IMR-90 (cell line): ENCODE measurements at regions not wholly inside any gene's neighbourhood (a gene's known extent, or its start where the extent isn't known, plus 50 kb on each side); places are given as distances from the start of the nearest gene placed in this dataset.

Experiments
- ATAC-seq: fragments of 200-7000 bp; cut with Tn5 transposase; 2 replicates; pipeline ENCODE4 v1.9.1; 2020; ENCODE audit warnings: low read depth, mild to moderate bottlenecking, moderate library complexity
- BruUV-seq: library from RNA; stranded (reverse); fragments of 400-500 nt; replicated peaks from 2 replicates; lab custom pipeline; 2021; lab: Mats Ljungman, UMichigan
- CTCF ChIA-PET: fragments of 300-600 bp; formaldehyde crosslinking; extraction: SDS; loops from one replicate; lab custom pipeline; 2021; ENCODE audit warnings: antibody characterized with exemption; lab: Yijun Ruan, JAX
- POLR2A ChIA-PET: fragments of 300-600 bp; sonication (Branson Sonifier 250); formaldehyde crosslinking; loops from one replicate; lab custom pipeline; 2022; ENCODE audit warnings: antibody characterized with exemption; ENCODE audit not compliant: unreplicated experiment; lab: Charles Lee
- DNase-seq: peaks from one replicate; pipeline ENCODE4 v3.0.0; 2013
- H2AFZ ChIP-seq: replicated peaks from 2 replicates; pipeline ENCODE3; 2013; ENCODE audit warnings: low read length, mild to moderate bottlenecking; ENCODE audit not compliant: poor library complexity
- H2AK5ac ChIP-seq: 2 replicates; pipeline ENCODE4 v1.6.1; 2013; ENCODE audit warnings: low read depth, low read length, inconsistent platforms
- H2AK9ac ChIP-seq: replicated peaks from 2 replicates; pipeline ENCODE3; 2013; ENCODE audit warnings: mild to moderate bottlenecking, low read depth, low read length, moderate library complexity; ENCODE audit not compliant: poor library complexity
- H2BK120ac ChIP-seq: 2 replicates; pipeline ENCODE4 v1.6.1; 2013; ENCODE audit warnings: low read depth, low read length, inconsistent platforms
- H2BK15ac ChIP-seq: 3 replicates; pipeline ENCODE4 v1.6.1; 2013; ENCODE audit warnings: low read depth, low read length, inconsistent platforms
- H2BK20ac ChIP-seq: 2 replicates; pipeline ENCODE4 v1.6.1; 2013; ENCODE audit warnings: low read depth, mild to moderate bottlenecking, inconsistent platforms, low read length, moderate library complexity
- H2BK5ac ChIP-seq: 2 replicates; pipeline ENCODE4 v1.6.1; 2013; ENCODE audit warnings: mild to moderate bottlenecking, low read depth, low read length, inconsistent platforms; ENCODE audit not compliant: poor library complexity, severe bottlenecking
- H3K14ac ChIP-seq: replicated peaks from 2 replicates; pipeline ENCODE4 v1.6.1; 2013; ENCODE audit warnings: low read depth, low read length, inconsistent platforms
- H3K18ac ChIP-seq: 2 replicates; pipeline ENCODE4 v1.6.1; 2013; ENCODE audit warnings: low read depth, low read length, control low read depth
- H3K23ac ChIP-seq: 2 replicates; pipeline ENCODE4 v1.6.1; 2013; ENCODE audit warnings: low read depth, low read length, inconsistent platforms
- H3K27ac ChIP-seq: 2 replicates; pipeline ENCODE4 v1.5.1; 2013; ENCODE audit warnings: mild to moderate bottlenecking, control low read depth, low read length; ENCODE audit not compliant: insufficient read depth
- H3K27me3 ChIP-seq: 2 replicates; pipeline ENCODE4 v1.6.1; 2013; ENCODE audit warnings: low read length; ENCODE audit not compliant: control insufficient read depth, insufficient read depth
- H3K36me3 ChIP-seq: 2 replicates; pipeline ENCODE4 v1.6.1; 2013; ENCODE audit warnings: low read length, mixed read lengths; ENCODE audit not compliant: control insufficient read depth, insufficient read depth
- H3K4ac ChIP-seq: 2 replicates; pipeline ENCODE4 v1.6.1; 2013; ENCODE audit warnings: low read depth, low read length, inconsistent platforms
- H3K4me1 ChIP-seq: 2 replicates; pipeline ENCODE4 v1.6.1; 2013; ENCODE audit warnings: low read length, mixed read lengths; ENCODE audit not compliant: control insufficient read depth, insufficient read depth
- H3K4me2 ChIP-seq: 2 replicates; pipeline ENCODE4 v1.6.1; 2013; ENCODE audit warnings: low read depth, mild to moderate bottlenecking, control low read depth, low read length, moderate library complexity
- H3K4me3 ChIP-seq: 2 replicates; pipeline ENCODE4 v1.5.1; 2013; ENCODE audit warnings: low read depth, mild to moderate bottlenecking, control low read depth, low read length, moderate library complexity; ENCODE audit not compliant: insufficient read depth
- H3K56ac ChIP-seq: 2 replicates; pipeline ENCODE4 v1.6.1; 2013; ENCODE audit warnings: low read length, inconsistent platforms; ENCODE audit not compliant: insufficient read depth; ENCODE audit errors: extremely low read depth
- H3K79me1 ChIP-seq, 2 experiments: 2 replicates each; pipeline ENCODE4 v1.6.1; 2013; ENCODE audit warnings: low read length in 2 of 2, inconsistent platforms in 1 of 2, low read depth in 1 of 2
- H3K9ac ChIP-seq: 2 replicates; pipeline ENCODE4 v1.6.1; 2013; ENCODE audit warnings: low read depth, low read length, control low read depth
- H3K9me1 ChIP-seq: 2 replicates; pipeline ENCODE4 v1.6.1; 2013; ENCODE audit warnings: low read length, inconsistent platforms; ENCODE audit not compliant: insufficient read depth
- H3K9me3 ChIP-seq: 2 replicates; pipeline ENCODE4 v1.6.1; 2013; ENCODE audit warnings: low read length; ENCODE audit not compliant: control insufficient read depth, insufficient read depth
- H4K20me1 ChIP-seq: 2 replicates; pipeline ENCODE4 v1.6.1; 2013; ENCODE audit warnings: low read length, inconsistent platforms; ENCODE audit not compliant: insufficient read depth
- H4K5ac ChIP-seq: 2 replicates; pipeline ENCODE4 v1.6.1; 2013; ENCODE audit warnings: mild to moderate bottlenecking, low read depth, low read length, control low read depth
- H4K8ac ChIP-seq, 2 experiments: 2 replicates each; pipeline ENCODE4 v1.6.1; 2013; ENCODE audit warnings: low read depth in 2 of 2, low read length in 2 of 2, control low read depth in 1 of 2, inconsistent platforms in 1 of 2
- H4K91ac ChIP-seq: 2 replicates; pipeline ENCODE4 v1.6.1; 2013; ENCODE audit warnings: low read depth, low read length, inconsistent platforms; ENCODE audit not compliant: insufficient read depth
- BHLHE40 ChIP-seq: fragments of 150-350 bp; IDR thresholded peaks from 2 replicates; pipeline ENCODE4 v1.6.1; 2016; ENCODE audit warnings: mild to moderate bottlenecking, low read depth, low read length
- CEBPB ChIP-seq: IDR thresholded peaks from 2 replicates; pipeline ENCODE4 v1.6.1; 2012; ENCODE audit warnings: low read depth, low read length, improper control_type of control experiment
- CHD1 ChIP-seq: IDR thresholded peaks from 2 replicates; pipeline ENCODE4 v1.6.1; 2012; ENCODE audit warnings: low read depth, low read length, improper control_type of control experiment
- FOS ChIP-seq: fragments of 150-350 bp; IDR thresholded peaks from 2 replicates; pipeline ENCODE4 v1.6.1; 2016; ENCODE audit warnings: low read depth, low read length
- MAFK ChIP-seq: IDR thresholded peaks from 2 replicates; pipeline ENCODE4 v1.6.1; 2012; ENCODE audit warnings: low read depth, low read length, improper control_type of control experiment
- MAZ ChIP-seq: IDR thresholded peaks from 2 replicates; pipeline ENCODE4 v1.6.1; 2012; ENCODE audit warnings: low read depth, mild to moderate bottlenecking, low read length, improper control_type of control experiment, moderate library complexity, borderline replicate concordance
- MXI1 ChIP-seq: IDR thresholded peaks from 2 replicates; pipeline ENCODE4 v1.6.1; 2012; ENCODE audit warnings: low read depth, mild to moderate bottlenecking, low read length, moderate library complexity, borderline replicate concordance
- NFE2L2 ChIP-seq: fragments of 150-350 bp; IDR thresholded peaks from 2 replicates; pipeline ENCODE4 v1.6.1; 2016; ENCODE audit warnings: low read depth, mild to moderate bottlenecking, low read length
- POLR2A ChIP-seq: IDR thresholded peaks from 2 replicates; pipeline ENCODE4 v1.6.1; 2012; ENCODE audit warnings: mild to moderate bottlenecking, low read depth, low read length
- RAD21 ChIP-seq: IDR thresholded peaks from 2 replicates; pipeline ENCODE4 v1.6.1; 2012; ENCODE audit warnings: low read length, improper control_type of control experiment
- RCOR1 ChIP-seq: IDR thresholded peaks from 2 replicates; pipeline ENCODE4 v1.6.1; 2012; ENCODE audit warnings: mild to moderate bottlenecking, low read length, improper control_type of control experiment; ENCODE audit not compliant: insufficient replicate concordance
- RFX5 ChIP-seq: IDR thresholded peaks from 2 replicates; pipeline ENCODE4 v1.8.0; 2012; ENCODE audit warnings: low read depth, mild to moderate bottlenecking, low read length, moderate library complexity
- SMC3 ChIP-seq: fragments of 150-350 bp; IDR thresholded peaks from 2 replicates; pipeline ENCODE4 v1.6.1; 2016; ENCODE audit warnings: low read depth, mild to moderate bottlenecking, antibody characterized with exemption, low read length, moderate library complexity
- WGBS, 2 experiments: methylation state at CpG; one replicate each; pipeline versions ENCODE4 v1.1.5 to v1.1.7; 2013; ENCODE audit warnings: missing lambda C conversion rate in 2 of 2; ENCODE audit not compliant: insufficient read length in 1 of 2; ENCODE audit errors: extremely low coverage in 2 of 2; 5-methylcytosine and 5-hydroxymethylcytosine counted together
- dilution Hi-C: fragments of 300-500 bp; cut with HindIII; formaldehyde crosslinking; loops from one replicate; pipeline ENCODE4 v1.14.3; 2018; ENCODE audit warnings: low sequenced_read_pairs; ENCODE audit not compliant: unreplicated experiment
- in situ Hi-C: fragments of 300-500 bp; cut with MboI; formaldehyde crosslinking; loops from 3 replicates; pipeline ENCODE4 v1.14.3; 2019; ENCODE audit warnings: low sequenced_read_pairs, inconsistent platforms, mixed read lengths
- intact Hi-C: fragments of 100-400 bp; cut with micrococcal nuclease; formaldehyde crosslinking; loops from 2 replicates; pipeline ENCODE4 v1.10.0; 2022
- TF ChIP-seq, protein P1 (sequence below): conservative IDR thresholded peaks from 2 replicates; pipeline ENCODE4 v1.5.1; 2012; ENCODE audit warnings: mild to moderate bottlenecking, low read depth, low read length, improper control_type of control experiment
- TF ChIP-seq, protein P2 (sequence below): fragments of 150-350 bp; IDR thresholded peaks from 2 replicates; pipeline ENCODE4 v1.6.1; 2016; ENCODE audit warnings: low read depth, mild to moderate bottlenecking, low read length, moderate library complexity, borderline replicate concordance
- TF ChIP-seq, protein P3 (sequence below): fragments of 150-350 bp; IDR thresholded peaks from 2 replicates; pipeline ENCODE4 v1.6.1; 2017; ENCODE audit warnings: mild to moderate bottlenecking, antibody characterized with exemption, low read length, low read depth

DNA sequence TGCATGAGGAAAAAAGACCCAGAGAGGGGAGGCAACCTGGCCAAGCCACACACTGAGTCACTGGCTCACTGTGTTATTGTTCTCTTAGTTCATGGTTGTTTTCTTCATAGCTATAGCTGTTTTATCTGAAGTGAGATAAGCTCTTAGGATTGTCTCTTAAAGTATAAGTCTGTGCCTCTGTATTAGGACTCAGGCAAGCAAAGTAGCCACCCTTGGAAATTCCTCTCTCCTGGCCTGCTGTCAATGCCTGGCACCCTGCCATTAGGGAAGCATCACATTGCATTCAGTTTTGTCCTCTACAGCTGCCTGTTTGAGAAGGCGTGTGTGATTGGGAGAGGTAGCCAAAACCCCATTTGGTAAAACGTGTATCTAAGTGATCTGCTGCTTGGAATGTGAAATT, 147.4 kb upstream of the GLRA1 start:
- Histone ChIP-seq H2BK5ac (no peak overlapping the region), H3K4me1 (no peaks in the 10 kb centered on the region), H3K14ac (no peak overlapping the region), H2AK5ac (no peak overlapping the region), H3K9ac (no peak overlapping the region), H2AK9ac (no peak overlapping the region), H3K79me1 (no peaks in the 10 kb centered on the region), H3K9me1 (no peaks in the 10 kb centered on the region), H4K8ac (no peak overlapping the region), H3K4me2 (no peak overlapping the region), H3K27ac (no peak overlapping the region), H4K20me1 (no peaks in the 10 kb centered on the region), H3K36me3 (no peaks in the 10 kb centered on the region), H3K56ac (no peak overlapping the region), H4K5ac (no peak overlapping the region), H4K91ac (no peak overlapping the region), H3K27me3 (no peaks in the 10 kb centered on the region), H3K18ac (no peak overlapping the region), H2BK15ac (no peak overlapping the region), H3K4me3 (no peak overlapping the region), H2AFZ (no peak overlapping the region), H3K4ac (no peak overlapping the region), H3K9me3 (no peaks in the 10 kb centered on the region), H2BK120ac (no peak overlapping the region), H3K23ac (no peak overlapping the region), H2BK20ac (no peak overlapping the region)
- 0% methylated on average over 2 of the region's 2 CpGs; no CpG with 5 or more reads in 1 of the 2 experiments for WGBS, 2 experiments
- ATAC-seq (no peak), DNase-seq (no peak)
- CTCF ChIA-PET: no interaction called here
- POLR2A ChIA-PET: no interaction called here
- intact Hi-C loops: no loop called here
- in situ Hi-C loops: no loop called here
- BruUV-seq: no TSS peak
- dilution Hi-C loops: no loop called here
- no peak for TF ChIP-seq RAD21
- TF ChIP-seq, protein P1, sequence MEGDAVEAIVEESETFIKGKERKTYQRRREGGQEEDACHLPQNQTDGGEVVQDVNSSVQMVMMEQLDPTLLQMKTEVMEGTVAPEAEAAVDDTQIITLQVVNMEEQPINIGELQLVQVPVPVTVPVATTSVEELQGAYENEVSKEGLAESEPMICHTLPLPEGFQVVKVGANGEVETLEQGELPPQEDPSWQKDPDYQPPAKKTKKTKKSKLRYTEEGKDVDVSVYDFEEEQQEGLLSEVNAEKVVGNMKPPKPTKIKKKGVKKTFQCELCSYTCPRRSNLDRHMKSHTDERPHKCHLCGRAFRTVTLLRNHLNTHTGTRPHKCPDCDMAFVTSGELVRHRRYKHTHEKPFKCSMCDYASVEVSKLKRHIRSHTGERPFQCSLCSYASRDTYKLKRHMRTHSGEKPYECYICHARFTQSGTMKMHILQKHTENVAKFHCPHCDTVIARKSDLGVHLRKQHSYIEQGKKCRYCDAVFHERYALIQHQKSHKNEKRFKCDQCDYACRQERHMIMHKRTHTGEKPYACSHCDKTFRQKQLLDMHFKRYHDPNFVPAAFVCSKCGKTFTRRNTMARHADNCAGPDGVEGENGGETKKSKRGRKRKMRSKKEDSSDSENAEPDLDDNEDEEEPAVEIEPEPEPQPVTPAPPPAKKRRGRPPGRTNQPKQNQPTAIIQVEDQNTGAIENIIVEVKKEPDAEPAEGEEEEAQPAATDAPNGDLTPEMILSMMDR: no peak
- TF ChIP-seq RCOR1: no peak
- no peak for TF ChIP-seq BHLHE40
- TF ChIP-seq SMC3: no peak
- no peak for TF ChIP-seq RFX5
- no peak for TF ChIP-seq POLR2A
- TF ChIP-seq MXI1: no peak
- TF ChIP-seq FOS: no peak
- TF ChIP-seq, protein P2, sequence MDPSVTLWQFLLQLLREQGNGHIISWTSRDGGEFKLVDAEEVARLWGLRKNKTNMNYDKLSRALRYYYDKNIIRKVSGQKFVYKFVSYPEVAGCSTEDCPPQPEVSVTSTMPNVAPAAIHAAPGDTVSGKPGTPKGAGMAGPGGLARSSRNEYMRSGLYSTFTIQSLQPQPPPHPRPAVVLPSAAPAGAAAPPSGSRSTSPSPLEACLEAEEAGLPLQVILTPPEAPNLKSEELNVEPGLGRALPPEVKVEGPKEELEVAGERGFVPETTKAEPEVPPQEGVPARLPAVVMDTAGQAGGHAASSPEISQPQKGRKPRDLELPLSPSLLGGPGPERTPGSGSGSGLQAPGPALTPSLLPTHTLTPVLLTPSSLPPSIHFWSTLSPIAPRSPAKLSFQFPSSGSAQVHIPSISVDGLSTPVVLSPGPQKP: no peak
- no peak for TF ChIP-seq CEBPB
- TF ChIP-seq, protein P3, sequence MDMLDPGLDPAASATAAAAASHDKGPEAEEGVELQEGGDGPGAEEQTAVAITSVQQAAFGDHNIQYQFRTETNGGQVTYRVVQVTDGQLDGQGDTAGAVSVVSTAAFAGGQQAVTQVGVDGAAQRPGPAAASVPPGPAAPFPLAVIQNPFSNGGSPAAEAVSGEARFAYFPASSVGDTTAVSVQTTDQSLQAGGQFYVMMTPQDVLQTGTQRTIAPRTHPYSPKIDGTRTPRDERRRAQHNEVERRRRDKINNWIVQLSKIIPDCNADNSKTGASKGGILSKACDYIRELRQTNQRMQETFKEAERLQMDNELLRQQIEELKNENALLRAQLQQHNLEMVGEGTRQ: no peak
- no peak for TF ChIP-seq MAZ
- no peak for TF ChIP-seq MAFK
- TF ChIP-seq NFE2L2: no peak
- TF ChIP-seq CHD1: no peak
